ENCODE measurements at regions not wholly inside any gene's neighbourhood (a gene's known extent, or its start where the extent isn't known, plus 50 kb on each side); places are given as distances from the start of the nearest gene placed in this dataset.

DNA sequence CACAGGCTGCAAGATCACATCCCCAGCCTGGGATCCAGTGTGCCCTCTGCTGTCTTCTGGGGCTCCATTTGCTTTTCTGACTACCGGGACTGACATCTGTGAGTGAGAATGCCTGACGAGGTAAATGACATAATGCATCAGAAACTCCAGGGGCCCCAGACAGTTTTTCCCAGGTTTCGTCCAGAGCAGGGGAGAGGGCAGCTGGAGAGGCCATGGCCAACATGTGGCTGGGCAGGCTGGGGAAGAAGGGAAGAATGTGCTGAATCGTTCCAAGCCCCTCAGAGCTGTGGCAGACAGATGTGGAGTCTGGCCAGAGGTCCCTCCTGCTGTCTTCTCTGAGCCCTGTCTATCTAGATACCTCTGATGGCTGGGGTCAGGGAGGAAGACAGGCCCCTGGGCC lies 163.9 kb downstream of the TRIM29 start:
- Histone ChIP-seq H3K27ac (ENCODE audit: low read depth) (no peak overlapping the region), H3K79me2 (replicated peaks; ENCODE audit: insufficient read depth) (no peaks in the 10 kb centered on the region), H3K9me2 (ENCODE audit: insufficient read depth) (0 out of 2 replicates have a peak, but pooled peaks cover 3% of the 10 kb centered on the region), H3K27me3 (ENCODE audit: insufficient read depth) (no peaks in the 10 kb centered on the region), H2AFZ (no peak overlapping the region), H3K36me3 (ENCODE audit: insufficient read depth) (no peaks in the 10 kb centered on the region), H3K4me1 (ENCODE audit: insufficient read depth) (peaks cover 11% of the 10 kb centered on the region), H3K4me3 (no peak overlapping the region), H3K4me2 (no peak overlapping the region), H3F3A (replicated peaks; ENCODE audit: low read depth) (no peaks in the 10 kb centered on the region), H4K20me1 (replicated peaks; ENCODE audit: insufficient read depth) (no peaks in the 10 kb centered on the region)
- ATAC-seq (no peak), DNase-seq (ENCODE audit: low spot score) (no peak)
- Mint-ChIP-seq H3K9me3 (no peaks in the 10 kb centered on the region), H3K4me3 (no peak overlapping the region), H3K4me1 (peaks cover 14% of the 10 kb centered on the region), H3K36me3 (ENCODE audit: low read depth) (peaks cover 3% of the 10 kb centered on the region; the same call in 1 of the 3 replicates), H3K27ac (no peak overlapping the region), H3K27me3 (ENCODE audit: insufficient read depth, low read depth, poor library complexity) (peaks cover 9% of the 10 kb centered on the region)
- TF ChIP-seq EZH2 (IDR thresholded peaks at IDR 0.05; ENCODE audit: low read depth, unreplicated experiment) = no peak
- TF ChIP-seq, protein P1, sequence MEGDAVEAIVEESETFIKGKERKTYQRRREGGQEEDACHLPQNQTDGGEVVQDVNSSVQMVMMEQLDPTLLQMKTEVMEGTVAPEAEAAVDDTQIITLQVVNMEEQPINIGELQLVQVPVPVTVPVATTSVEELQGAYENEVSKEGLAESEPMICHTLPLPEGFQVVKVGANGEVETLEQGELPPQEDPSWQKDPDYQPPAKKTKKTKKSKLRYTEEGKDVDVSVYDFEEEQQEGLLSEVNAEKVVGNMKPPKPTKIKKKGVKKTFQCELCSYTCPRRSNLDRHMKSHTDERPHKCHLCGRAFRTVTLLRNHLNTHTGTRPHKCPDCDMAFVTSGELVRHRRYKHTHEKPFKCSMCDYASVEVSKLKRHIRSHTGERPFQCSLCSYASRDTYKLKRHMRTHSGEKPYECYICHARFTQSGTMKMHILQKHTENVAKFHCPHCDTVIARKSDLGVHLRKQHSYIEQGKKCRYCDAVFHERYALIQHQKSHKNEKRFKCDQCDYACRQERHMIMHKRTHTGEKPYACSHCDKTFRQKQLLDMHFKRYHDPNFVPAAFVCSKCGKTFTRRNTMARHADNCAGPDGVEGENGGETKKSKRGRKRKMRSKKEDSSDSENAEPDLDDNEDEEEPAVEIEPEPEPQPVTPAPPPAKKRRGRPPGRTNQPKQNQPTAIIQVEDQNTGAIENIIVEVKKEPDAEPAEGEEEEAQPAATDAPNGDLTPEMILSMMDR (conservative IDR thresholded peaks at IDR 0.05; ENCODE audit: low read depth in 2 of 2) = peak in 1 of 2 experiments; percentile 29; a peak in 2 of 4 replicates

DNA sequence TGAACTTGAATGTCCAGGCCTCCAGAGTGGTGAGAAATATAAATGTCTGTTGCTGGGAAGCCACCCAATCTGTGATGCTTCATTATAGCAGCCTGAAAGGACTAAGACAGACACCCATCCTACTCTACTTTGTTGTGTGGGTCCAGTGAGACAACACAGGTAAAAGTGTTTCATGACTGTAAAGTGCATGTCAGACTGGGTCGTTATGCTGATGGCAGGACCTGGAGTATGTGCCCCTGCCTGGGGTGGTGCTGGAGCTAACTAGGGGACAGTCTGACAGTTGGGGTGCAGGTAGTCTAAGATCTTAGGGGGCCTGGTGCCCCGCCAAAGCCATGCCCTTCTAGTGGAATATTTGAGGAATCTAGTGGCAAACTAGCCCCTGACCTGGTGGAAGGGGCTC lies 165.6 kb downstream of the TRIM29 start:
- Histone ChIP-seq H3K79me2 (replicated peaks; ENCODE audit: insufficient read depth) (no peaks in the 10 kb centered on the region), H3K4me3 (no peak overlapping the region), H4K20me1 (replicated peaks; ENCODE audit: insufficient read depth) (no peaks in the 10 kb centered on the region), H3K9me2 (ENCODE audit: insufficient read depth) (0 out of 2 replicates have a peak, but pooled peaks cover 4% of the 10 kb centered on the region), H3K27ac (ENCODE audit: low read depth) (no peak overlapping the region), H3F3A (replicated peaks; ENCODE audit: low read depth) (no peaks in the 10 kb centered on the region), H3K27me3 (ENCODE audit: insufficient read depth) (no peaks in the 10 kb centered on the region), H3K4me2 (no peak overlapping the region), H3K36me3 (ENCODE audit: insufficient read depth) (no peaks in the 10 kb centered on the region), H2AFZ (no peak overlapping the region), H3K4me1 (ENCODE audit: insufficient read depth) (peaks cover 11% of the 10 kb centered on the region)
- Mint-ChIP-seq H3K27me3 (ENCODE audit: insufficient read depth, low read depth, poor library complexity) (peaks cover 4% of the 10 kb centered on the region), H3K4me1 (peaks cover 14% of the 10 kb centered on the region), H3K9me3 (no peaks in the 10 kb centered on the region), H3K36me3 (ENCODE audit: low read depth) (peaks cover 3% of the 10 kb centered on the region; the same call in 1 of the 3 replicates), H3K4me3 (no peak overlapping the region), H3K27ac (no peak overlapping the region)
- no peak for TF ChIP-seq STAT1 (IDR thresholded peaks at IDR 0.05; ENCODE audit: unreplicated experiment)
- TF ChIP-seq CREB1 (CRISPR knock-in tag; IDR thresholded peaks at IDR 0.05; ENCODE audit: low read depth) = no peak
- TF ChIP-seq JUNB (IDR thresholded peaks at IDR 0.05; ENCODE audit: unreplicated experiment) = no peak
- TF ChIP-seq POLR2AphosphoS5 (IDR thresholded peaks at IDR 0.05; ENCODE audit: low read depth) = no peak
- TF ChIP-seq ZNF331 (CRISPR knock-in tag; IDR thresholded peaks at IDR 0.05; ENCODE audit: low read depth) = no peak
- TF ChIP-seq, protein P2, sequence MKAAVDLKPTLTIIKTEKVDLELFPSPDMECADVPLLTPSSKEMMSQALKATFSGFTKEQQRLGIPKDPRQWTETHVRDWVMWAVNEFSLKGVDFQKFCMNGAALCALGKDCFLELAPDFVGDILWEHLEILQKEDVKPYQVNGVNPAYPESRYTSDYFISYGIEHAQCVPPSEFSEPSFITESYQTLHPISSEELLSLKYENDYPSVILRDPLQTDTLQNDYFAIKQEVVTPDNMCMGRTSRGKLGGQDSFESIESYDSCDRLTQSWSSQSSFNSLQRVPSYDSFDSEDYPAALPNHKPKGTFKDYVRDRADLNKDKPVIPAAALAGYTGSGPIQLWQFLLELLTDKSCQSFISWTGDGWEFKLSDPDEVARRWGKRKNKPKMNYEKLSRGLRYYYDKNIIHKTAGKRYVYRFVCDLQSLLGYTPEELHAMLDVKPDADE (IDR thresholded peaks at IDR 0.05) = no peak
- TF ChIP-seq NANOG (IDR thresholded peaks at IDR 0.05; ENCODE audit: borderline replicate concordance) = no peak
- TF ChIP-seq EZH2phosphoT487 (IDR thresholded peaks at IDR 0.05; ENCODE audit: unreplicated experiment) = no peak
- TF ChIP-seq ZNF114 (CRISPR knock-in tag; IDR thresholded peaks at IDR 0.05) = no peak
- TF ChIP-seq, protein P3, sequence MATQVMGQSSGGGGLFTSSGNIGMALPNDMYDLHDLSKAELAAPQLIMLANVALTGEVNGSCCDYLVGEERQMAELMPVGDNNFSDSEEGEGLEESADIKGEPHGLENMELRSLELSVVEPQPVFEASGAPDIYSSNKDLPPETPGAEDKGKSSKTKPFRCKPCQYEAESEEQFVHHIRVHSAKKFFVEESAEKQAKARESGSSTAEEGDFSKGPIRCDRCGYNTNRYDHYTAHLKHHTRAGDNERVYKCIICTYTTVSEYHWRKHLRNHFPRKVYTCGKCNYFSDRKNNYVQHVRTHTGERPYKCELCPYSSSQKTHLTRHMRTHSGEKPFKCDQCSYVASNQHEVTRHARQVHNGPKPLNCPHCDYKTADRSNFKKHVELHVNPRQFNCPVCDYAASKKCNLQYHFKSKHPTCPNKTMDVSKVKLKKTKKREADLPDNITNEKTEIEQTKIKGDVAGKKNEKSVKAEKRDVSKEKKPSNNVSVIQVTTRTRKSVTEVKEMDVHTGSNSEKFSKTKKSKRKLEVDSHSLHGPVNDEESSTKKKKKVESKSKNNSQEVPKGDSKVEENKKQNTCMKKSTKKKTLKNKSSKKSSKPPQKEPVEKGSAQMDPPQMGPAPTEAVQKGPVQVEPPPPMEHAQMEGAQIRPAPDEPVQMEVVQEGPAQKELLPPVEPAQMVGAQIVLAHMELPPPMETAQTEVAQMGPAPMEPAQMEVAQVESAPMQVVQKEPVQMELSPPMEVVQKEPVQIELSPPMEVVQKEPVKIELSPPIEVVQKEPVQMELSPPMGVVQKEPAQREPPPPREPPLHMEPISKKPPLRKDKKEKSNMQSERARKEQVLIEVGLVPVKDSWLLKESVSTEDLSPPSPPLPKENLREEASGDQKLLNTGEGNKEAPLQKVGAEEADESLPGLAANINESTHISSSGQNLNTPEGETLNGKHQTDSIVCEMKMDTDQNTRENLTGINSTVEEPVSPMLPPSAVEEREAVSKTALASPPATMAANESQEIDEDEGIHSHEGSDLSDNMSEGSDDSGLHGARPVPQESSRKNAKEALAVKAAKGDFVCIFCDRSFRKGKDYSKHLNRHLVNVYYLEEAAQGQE (IDR thresholded peaks at IDR 0.05; ENCODE audit: unreplicated experiment) = no peak
- DNase-seq (ENCODE audit: low spot score) (no peak), ATAC-seq (no peak)
